H1 (cell line): ENCODE measurements at regions not wholly inside any gene's neighbourhood (a gene's known extent, or its start where the extent isn't known, plus 50 kb on each side); places are given as distances from the start of the nearest gene placed in this dataset.

Experiments
- CTCF ChIA-PET: fragments of 300-600 bp; sonication (Branson Sonifier 250); formaldehyde crosslinking; loops from one replicate; lab custom pipeline; 2021; ENCODE audit not compliant: partially characterized antibody; lab: Charles Lee
- POLR2A ChIA-PET: fragments of 300-600 bp; sonication (Branson Sonifier 250); formaldehyde crosslinking; loops from one replicate; lab custom pipeline; 2021; ENCODE audit warnings: inconsistent platforms; ENCODE audit not compliant: partially characterized antibody; lab: Charles Lee
- DNase-seq, 2 experiments: peaks; one replicate each; pipeline versions ENCODE4 v3.0.0 to v3.0.0-alpha.2; 2010 to 2022; ENCODE audit warnings: low spot score in 2 of 2, low read depth in 1 of 2, mixed read lengths in 1 of 2
- FAIRE-seq: peaks from 2 replicates; lab custom pipeline; 2011; peaks lifted over from hg19 to GRCh38; lab: Jason Lieb, UNC
- H2AFZ ChIP-seq: 2 replicates; pipeline ENCODE4 v1.8.1; 2012; ENCODE audit warnings: low read length, inconsistent platforms
- H2AK5ac ChIP-seq: 2 replicates; pipeline ENCODE4 v1.6.1; 2013; ENCODE audit warnings: low read depth, low read length
- H2BK120ac ChIP-seq: replicated peaks from 2 replicates; pipeline ENCODE3; 2013; ENCODE audit warnings: low read depth, low read length, inconsistent platforms
- H2BK12ac ChIP-seq: 2 replicates; pipeline ENCODE4 v1.6.1; 2013; ENCODE audit warnings: low read depth, low read length
- H2BK15ac ChIP-seq: 2 replicates; pipeline ENCODE4 v1.6.1; 2013; ENCODE audit warnings: low read length
- H2BK20ac ChIP-seq: 2 replicates; pipeline ENCODE4 v1.6.1; 2013; ENCODE audit warnings: low read length
- H2BK5ac ChIP-seq: 2 replicates; pipeline ENCODE4 v1.6.1; 2013; ENCODE audit warnings: low read depth, low read length
- H3K14ac ChIP-seq: 2 replicates; pipeline ENCODE4 v1.6.1; 2013; ENCODE audit warnings: inconsistent platforms; ENCODE audit not compliant: insufficient read length
- H3K18ac ChIP-seq: 2 replicates; pipeline ENCODE4 v1.6.1; 2013; ENCODE audit warnings: low read length; ENCODE audit errors: extremely low read depth
- H3K23ac ChIP-seq: 2 replicates; pipeline ENCODE4 v1.6.1; 2013; ENCODE audit warnings: inconsistent platforms; ENCODE audit not compliant: insufficient read length
- H3K23me2 ChIP-seq: 2 replicates; pipeline ENCODE4 v1.6.1; 2013; ENCODE audit warnings: low read depth, low read length
- H3K27ac ChIP-seq: 2 replicates; pipeline ENCODE4 v1.6.1; 2011; ENCODE audit warnings: low read depth, low read length, inconsistent platforms
- H3K27me3 ChIP-seq, 4 experiments: replicated peaks in 1 of 4; 1 replicate in 1 of 4; 2 replicates in 3 of 4; pipeline versions ENCODE4 v1.6.1 to v1.8.1; 2011 to 2013; ENCODE audit warnings: low read length in 3 of 4, mild to moderate bottlenecking in 3 of 4, inconsistent platforms in 2 of 4, mixed read lengths in 2 of 4, moderate library complexity in 1 of 4; ENCODE audit not compliant: control insufficient read depth in 3 of 4, insufficient read depth in 3 of 4; ENCODE audit errors: extremely low read depth in 1 of 4
- H3K36me3 ChIP-seq, 4 experiments: 2 replicates each; pipeline versions ENCODE4 v1.6.1 to v1.8.1; 2011 to 2013; ENCODE audit warnings: mild to moderate bottlenecking in 4 of 4, low read length in 3 of 4, moderate library complexity in 2 of 4, control low read depth in 1 of 4, inconsistent platforms in 1 of 4; ENCODE audit not compliant: insufficient read depth in 4 of 4, control insufficient read depth in 2 of 4
- H3K4ac ChIP-seq: replicated peaks from 2 replicates; pipeline ENCODE3; 2013; ENCODE audit warnings: low read length, low read depth, mixed read lengths, inconsistent platforms; ENCODE audit not compliant: insufficient read length
- H3K4me1 ChIP-seq, 4 experiments: replicated peaks in 1 of 4; 1 replicate in 1 of 4; 2 replicates in 3 of 4; pipeline versions ENCODE4 v1.6.1 to v1.8.1; 2011 to 2013; ENCODE audit warnings: low read length in 3 of 4, inconsistent platforms in 2 of 4, mixed read lengths in 1 of 4; ENCODE audit not compliant: insufficient read depth in 4 of 4, control insufficient read depth in 3 of 4
- H3K4me2 ChIP-seq, 2 experiments: 2 replicates each; pipeline versions ENCODE4 v1.6.1 to v1.8.1; 2011 to 2013; ENCODE audit warnings: low read depth in 2 of 2, low read length in 2 of 2, control low read depth in 1 of 2, inconsistent platforms in 1 of 2, mild to moderate bottlenecking in 1 of 2; ENCODE audit not compliant: insufficient read depth in 1 of 2
- H3K4me3 ChIP-seq, 4 experiments: fragments of 200-600, 300-600 bp in 1 of 4; sonication (generic), shearing (Covaris generic), sonication (Bioruptor Twin) in 1 of 4; 2 replicates each; pipeline versions ENCODE4 v1.5.1 to v1.8.1; 2011 to 2016; ENCODE audit warnings: low read length in 4 of 4, low read depth in 3 of 4, control low read depth in 2 of 4, inconsistent platforms in 2 of 4, mild to moderate bottlenecking in 2 of 4, mixed read lengths in 1 of 4, moderate library complexity in 1 of 4; ENCODE audit not compliant: insufficient read depth in 2 of 4; ENCODE audit errors: extremely low read depth in 1 of 4
- H3K56ac ChIP-seq: replicated peaks from 2 replicates; pipeline ENCODE3; 2013; ENCODE audit warnings: low read depth, mild to moderate bottlenecking, mixed read lengths, low read length, inconsistent platforms; ENCODE audit not compliant: insufficient read length
- H3K79me1 ChIP-seq: 2 replicates; pipeline ENCODE4 v1.6.1; 2013; ENCODE audit warnings: low read depth, low read length, control low read depth
- H3K79me2 ChIP-seq, 2 experiments: 2 replicates each; pipeline versions ENCODE4 v1.6.1 to v1.8.1; 2012 to 2013; ENCODE audit warnings: low read length in 2 of 2, mild to moderate bottlenecking in 2 of 2, inconsistent platforms in 1 of 2; ENCODE audit not compliant: insufficient read depth in 2 of 2, control insufficient read depth in 1 of 2
- H3K9ac ChIP-seq, 4 experiments: replicated peaks in 1 of 4; 1 replicate in 1 of 4; 2 replicates in 3 of 4; pipeline versions ENCODE4 v1.6.1 to v1.8.1; 2011 to 2013; ENCODE audit warnings: low read depth in 3 of 4, low read length in 3 of 4, control low read depth in 2 of 4, mild to moderate bottlenecking in 2 of 4, moderate library complexity in 2 of 4, inconsistent platforms in 1 of 4; ENCODE audit errors: extremely low read depth in 1 of 4
- H3K9me3 ChIP-seq, 2 experiments: 2 replicates each; pipeline versions ENCODE4 v1.6.1 to v1.8.1; 2012 to 2013; ENCODE audit warnings: mild to moderate bottlenecking in 2 of 2, moderate library complexity in 2 of 2, control low read depth in 1 of 2, inconsistent platforms in 1 of 2, low read depth in 1 of 2, low read length in 1 of 2, mixed read lengths in 1 of 2; ENCODE audit not compliant: insufficient read depth in 2 of 2
- H4K20me1 ChIP-seq, 2 experiments: replicated peaks in 1 of 2; 2 replicates each; pipeline versions ENCODE3 to v1.8.1; 2011 to 2013; ENCODE audit warnings: inconsistent platforms in 2 of 2, low read length in 2 of 2, mild to moderate bottlenecking in 1 of 2; ENCODE audit not compliant: insufficient read depth in 2 of 2, control insufficient read depth in 1 of 2
- H4K5ac ChIP-seq: 2 replicates; pipeline ENCODE4 v1.6.1; 2013; ENCODE audit warnings: low read length, low read depth, mixed read lengths, inconsistent platforms; ENCODE audit not compliant: insufficient read length
- H4K8ac ChIP-seq: 2 replicates; pipeline ENCODE4 v1.8.0; 2013; ENCODE audit warnings: mild to moderate bottlenecking, moderate library complexity, low read length, inconsistent platforms; ENCODE audit not compliant: insufficient read depth; ENCODE audit errors: extremely low read depth
- H4K91ac ChIP-seq: replicated peaks from 2 replicates; pipeline ENCODE3; 2013; ENCODE audit warnings: low read length, mixed read lengths, inconsistent platforms; ENCODE audit not compliant: insufficient read length
- CHD7 ChIP-seq: fragments of 300-600 bp; sonication (generic); IDR thresholded peaks from 2 replicates; pipeline ENCODE4 v1.7.1; 2012; ENCODE audit warnings: low read length, moderate library complexity, mild to moderate bottlenecking, inconsistent platforms; ENCODE audit not compliant: insufficient replicate concordance
- WGBS, 2 experiments: shearing (Covaris generic) in 1 of 2; methylation state at CpG; one replicate each; pipeline versions ENCODE4 v1.1.6 to v1.1.7; 2013 to 2015; ENCODE audit warnings: low lambda C conversion rate in 2 of 2, mixed read lengths in 2 of 2, inconsistent platforms in 1 of 2, low coverage in 1 of 2, missing lambda C conversion rate in 1 of 2; ENCODE audit not compliant: insufficient replicate concordance in 2 of 2, insufficient coverage in 1 of 2, insufficient read length in 1 of 2; ENCODE audit errors: extremely low coverage in 1 of 2, missing lambda C conversion rate in 1 of 2; 5-methylcytosine and 5-hydroxymethylcytosine counted together

DNA sequence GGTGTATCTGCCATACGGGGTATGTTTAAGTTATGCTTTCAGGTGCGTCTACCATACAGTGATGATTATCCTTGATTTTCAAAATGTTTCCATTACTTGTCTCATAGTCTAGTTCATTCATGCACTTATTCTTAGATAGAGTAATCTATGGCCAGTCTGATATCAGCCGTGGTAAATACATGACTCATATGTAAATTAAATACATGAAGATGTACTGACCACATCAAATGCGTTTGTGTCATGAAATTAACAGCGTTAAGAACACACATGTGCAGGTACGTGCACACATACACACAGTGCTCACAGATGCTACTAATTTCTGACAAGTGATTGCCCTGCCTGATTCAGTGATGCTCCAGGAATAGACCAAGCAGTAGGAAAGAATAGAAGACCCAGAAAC, 75.2 kb upstream of the EXOC1L start:
- ChIA-PET POLR2A (no interaction called here), CTCF (no interaction called here)
- Histone ChIP-seq H2AK5ac (no peak overlapping the region), H2BK20ac (no peak overlapping the region), H4K5ac (no peak overlapping the region), H2BK12ac (no peak overlapping the region), H3K9me3 (no peaks in the 10 kb centered on the region), H2BK5ac (no peak overlapping the region), H3K36me3 (no peaks in the 10 kb centered on the region), H3K4me3 (no peak overlapping the region), H4K8ac (no peak overlapping the region), H3K4ac (no peak overlapping the region), H3K4me2 (no peak overlapping the region), H4K20me1 (no peaks in the 10 kb centered on the region), H3K27me3 (no peaks in the 10 kb centered on the region), H2BK120ac (no peak overlapping the region), H3K56ac (no peak overlapping the region), H3K14ac (no peak overlapping the region), H2BK15ac (no peak overlapping the region), H3K18ac (no peak overlapping the region), H3K79me1 (no peaks in the 10 kb centered on the region), H3K27ac (no peak overlapping the region), H3K79me2 (no peaks in the 10 kb centered on the region), H4K91ac (no peak overlapping the region), H3K23ac (no peak overlapping the region), H3K9ac (no peak overlapping the region), H3K4me1 (no peaks in the 10 kb centered on the region), H2AFZ (no peak overlapping the region), H3K23me2 (no peaks in the 10 kb centered on the region)
- 93% methylated on average over 6 of the region's 6 CpGs; no CpG with 5 or more reads in 1 of the 2 experiments for WGBS, 2 experiments
- FAIRE-seq: no peak
- no peak for DNase-seq
- no peak for TF ChIP-seq CHD7
